Astrocyte (in vitro differentiated cells and primary cell): ENCODE measurements at regions not wholly inside any gene's neighbourhood (a gene's known extent, or its start where the extent isn't known, plus 50 kb on each side); places are given as distances from the start of the nearest gene placed in this dataset.

Experiments
- CTCF ChIP-seq: IDR thresholded peaks from 2 replicates; pipeline ENCODE4 v1.5.1; 2011; ENCODE audit warnings: low read depth, mild to moderate bottlenecking, inconsistent platforms, low read length, moderate library complexity; ENCODE audit not compliant: insufficient read depth
- EZH2 ChIP-seq: IDR thresholded peaks from 2 replicates; pipeline ENCODE4 v1.6.1; 2012; ENCODE audit warnings: mild to moderate bottlenecking, low read length, inconsistent platforms; ENCODE audit not compliant: insufficient read depth

GRCh38 chr2:76381624-76382023, 670.9 kb upstream of the GCFC2 start:
- no peak for TF ChIP-seq CTCF
- no peak for TF ChIP-seq EZH2
